Panc1 (cell line): ENCODE measurements at regions not wholly inside any gene's neighbourhood (a gene's known extent, or its start where the extent isn't known, plus 50 kb on each side); places are given as distances from the start of the nearest gene placed in this dataset.
A peak's percentile ranks its signal among the peaks of the same experiment; 100 is the strongest.

Experiments
- ATAC-seq: fragments of 200-7000 bp; cut with Tn5 transposase; 2 replicates; pipeline ENCODE4 v1.9.1; 2020; ENCODE audit warnings: mild to moderate bottlenecking, moderate library complexity
- BruUV-seq: library from RNA; stranded (reverse); fragments of 400-500 nt; replicated peaks from 2 replicates; lab custom pipeline; 2021; lab: Mats Ljungman, UMichigan
- CTCF ChIA-PET: fragments of 300-600 bp; sonication (Branson Sonifier 250); formaldehyde crosslinking; loops from one replicate; lab custom pipeline; 2022; ENCODE audit warnings: antibody characterized with exemption; lab: Charles Lee
- POLR2A ChIA-PET: fragments of 300-600 bp; sonication (Branson Sonifier 250); formaldehyde crosslinking; loops from one replicate; lab custom pipeline; 2022; ENCODE audit warnings: antibody characterized with exemption; lab: Charles Lee
- DNase-seq: peaks from one replicate; pipeline ENCODE4 v3.0.0-alpha.2; 2010; ENCODE audit warnings: low read depth, low spot score
- H3K27ac ChIP-seq: 2 replicates; pipeline ENCODE4 v1.5.1; 2011; ENCODE audit warnings: mild to moderate bottlenecking, low read length, inconsistent platforms
- H3K27me3 ChIP-seq: fragments of 200-500 bp; sonication (Bioruptor generic); 2 replicates; pipeline ENCODE4 v1.6.0; 2014; ENCODE audit warnings: low read length, inconsistent platforms; ENCODE audit not compliant: control insufficient read depth, insufficient read depth
- H3K36me3 ChIP-seq: fragments of 200-500 bp; sonication (Bioruptor generic); 2 replicates; pipeline ENCODE4 v1.5.1; 2014; ENCODE audit warnings: inconsistent platforms, mild to moderate bottlenecking, low read length, moderate library complexity; ENCODE audit not compliant: control insufficient read depth, insufficient read depth
- H3K4me1 ChIP-seq: 2 replicates; pipeline ENCODE4 v1.5.1; 2011; ENCODE audit warnings: inconsistent platforms, mild to moderate bottlenecking, low read length, moderate library complexity; ENCODE audit not compliant: control insufficient read depth, insufficient read depth
- H3K4me3 ChIP-seq, 2 experiments: 2 replicates each; pipeline ENCODE4 v1.5.1; 2011 to 2012; ENCODE audit warnings: low read depth in 2 of 2, low read length in 2 of 2, mild to moderate bottlenecking in 2 of 2, inconsistent platforms in 1 of 2, moderate library complexity in 1 of 2
- H3K9me3 ChIP-seq: fragments of 200-500 bp; sonication (Bioruptor generic); 2 replicates; pipeline ENCODE4 v1.5.1; 2014; ENCODE audit warnings: low read depth, mild to moderate bottlenecking, inconsistent platforms, low read length, moderate library complexity; ENCODE audit not compliant: control insufficient read depth, insufficient read depth
- CTCF ChIP-seq: fragments of 450-650 bp; IDR thresholded peaks from 2 replicates; pipeline ENCODE4 v1.5.1; 2017; ENCODE audit warnings: mild to moderate bottlenecking
- POLR2AphosphoS5 ChIP-seq: IDR thresholded peaks from 2 replicates; pipeline ENCODE4 v1.6.1; 2012; ENCODE audit warnings: mild to moderate bottlenecking, low read depth, low read length, moderate library complexity
- REST ChIP-seq, 2 experiments: IDR thresholded peaks; 2 replicates each; pipeline ENCODE4 v1.6.1; 2011 to 2012; ENCODE audit warnings: low read depth in 2 of 2, control low read depth in 1 of 2, low read length in 1 of 2, mild to moderate bottlenecking in 1 of 2, moderate library complexity in 1 of 2; ENCODE audit not compliant: insufficient read depth in 1 of 2
- SIN3A ChIP-seq: IDR thresholded peaks from 2 replicates; pipeline ENCODE4 v1.6.1; 2012; ENCODE audit warnings: low read depth, mild to moderate bottlenecking, low read length, moderate library complexity, borderline replicate concordance; ENCODE audit not compliant: insufficient read depth
- TCF7L2 ChIP-seq: IDR thresholded peaks from 2 replicates; pipeline ENCODE4 v1.6.1; 2011; ENCODE audit warnings: mild to moderate bottlenecking, low read depth, low read length, inconsistent platforms
- in situ Hi-C: cut with HindIII; loops from 2 replicates; pipeline ENCODE4 v1.10.0; 2016; ENCODE audit warnings: low sequenced_read_pairs, low pct_unique_long_range_greater_than_20kb
- intact Hi-C: fragments of 100-400 bp; cut with micrococcal nuclease; formaldehyde crosslinking; loops from one replicate; pipeline ENCODE4 v1.10.0; 2022; ENCODE audit not compliant: unreplicated experiment

GRCh38 chr1:30234091-30234490, 489.3 kb downstream of the MATN1 start:
- no peak for DNase-seq
- Histone ChIP-seq H3K4me1 (no peaks in the 10 kb centered on the region), H3K4me3 (no peak overlapping the region), H3K36me3 (no peaks in the 10 kb centered on the region), H3K9me3 (no peaks in the 10 kb centered on the region), H3K27me3 (peaks cover 6% of the 10 kb centered on the region), H3K27ac (no peak overlapping the region)
- in situ Hi-C loops (no loop called here), intact Hi-C loops (no loop called here)
- ChIA-PET CTCF (no interaction called here), POLR2A (no interaction called here)
- no TSS peak for BruUV-seq
- TF ChIP-seq POLR2AphosphoS5 (no peak), CTCF (no peak), TCF7L2 (no peak), REST (IDR thresholded peaks at IDR 0.05; ENCODE audit: insufficient read depth in 1 of 2, low read depth in 2 of 2, low read length in 1 of 2) (no peak), SIN3A (no peak)
- no peak for ATAC-seq

- Histone ChIP-seq H3K27me3 (peaks cover 3% of the 10 kb centered on the region), H3K4me3 (no peak overlapping the region), H3K36me3 (no peaks in the 10 kb centered on the region), H3K4me1 (no peaks in the 10 kb centered on the region), H3K9me3 (no peaks in the 10 kb centered on the region), H3K27ac (no peak overlapping the region)
- in situ Hi-C loops (no loop called here), intact Hi-C loops (no loop called here)
- ATAC-seq (no peak), DNase-seq (peak; percentile 4)
- BruUV-seq: no TSS peak
- ChIA-PET POLR2A (no interaction called here), CTCF (no interaction called here)
- peak; percentile 80 for TF ChIP-seq CTCF
- TF ChIP-seq POLR2AphosphoS5: no peak
Observed at GRCh38 chr1:30232288-30232899, 491.0 kb downstream of the MATN1 start.
